ENCODE measurements at regions not wholly inside any gene's neighbourhood (a gene's known extent, or its start where the extent isn't known, plus 50 kb on each side); places are given as distances from the start of the nearest gene placed in this dataset.
"Not testable (repeated sequence)": the region's sequence is repeated elsewhere in the genome, so short reads cannot be mapped to it uniquely, and the experiment has no call there.

DNA sequence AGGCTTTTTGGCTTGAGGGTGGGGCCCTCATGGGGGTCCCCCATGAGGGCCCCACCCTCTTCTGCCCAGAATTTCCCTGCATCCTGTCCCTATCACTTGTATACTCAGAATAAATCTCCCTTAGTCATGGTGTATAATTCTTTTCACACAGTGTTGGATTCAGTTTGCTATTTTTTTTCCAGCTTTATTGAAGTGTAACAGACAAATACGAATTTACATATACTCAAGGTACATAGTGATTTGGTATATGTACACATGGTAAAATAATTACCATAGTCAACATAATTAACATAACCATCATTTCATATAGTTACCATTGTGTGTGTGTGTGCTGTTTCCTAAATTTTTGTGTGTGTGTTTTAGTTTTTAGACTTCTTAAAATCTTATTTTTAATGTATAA is 289.4 kb downstream of the CNTNAP3B start:
- DNase-seq = not testable (repeated sequence)

DNA sequence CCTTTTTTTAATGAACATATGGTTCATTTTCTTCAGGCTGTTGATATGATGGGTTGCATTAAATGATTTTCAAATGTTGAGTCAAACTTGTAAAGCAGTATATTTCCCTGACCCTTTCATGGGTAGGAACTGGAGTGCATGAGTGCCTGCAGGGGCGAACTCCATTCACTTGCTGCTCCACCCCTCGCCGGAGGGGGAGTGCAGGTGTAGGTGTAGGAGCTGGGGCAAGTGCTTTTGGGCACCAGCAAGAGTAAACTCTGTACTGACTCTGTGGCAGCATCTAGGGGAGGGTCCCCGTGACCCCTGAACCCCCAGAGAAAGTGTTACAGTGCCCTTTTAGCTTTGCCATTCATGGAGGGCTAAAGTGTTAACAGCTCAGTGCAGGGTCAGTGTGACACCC is 290.3 kb downstream of the CNTNAP3B start:
- DNase-seq = not testable (repeated sequence)

DNA sequence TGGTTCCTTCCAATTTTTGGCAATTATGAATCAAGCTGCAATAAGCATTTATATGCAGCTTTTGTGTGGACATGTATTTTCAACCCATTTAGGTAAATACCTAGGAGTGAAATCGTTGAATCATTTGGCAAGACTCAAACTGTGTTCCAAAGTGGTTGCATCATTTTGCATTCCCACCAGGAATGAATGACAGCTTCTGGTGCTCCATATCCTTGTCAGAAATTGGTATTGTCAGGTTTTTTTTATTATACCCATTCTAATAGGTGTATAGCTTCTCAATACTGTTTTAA is 290.7 kb downstream of the CNTNAP3B start:
- not testable (repeated sequence) for DNase-seq

DNA sequence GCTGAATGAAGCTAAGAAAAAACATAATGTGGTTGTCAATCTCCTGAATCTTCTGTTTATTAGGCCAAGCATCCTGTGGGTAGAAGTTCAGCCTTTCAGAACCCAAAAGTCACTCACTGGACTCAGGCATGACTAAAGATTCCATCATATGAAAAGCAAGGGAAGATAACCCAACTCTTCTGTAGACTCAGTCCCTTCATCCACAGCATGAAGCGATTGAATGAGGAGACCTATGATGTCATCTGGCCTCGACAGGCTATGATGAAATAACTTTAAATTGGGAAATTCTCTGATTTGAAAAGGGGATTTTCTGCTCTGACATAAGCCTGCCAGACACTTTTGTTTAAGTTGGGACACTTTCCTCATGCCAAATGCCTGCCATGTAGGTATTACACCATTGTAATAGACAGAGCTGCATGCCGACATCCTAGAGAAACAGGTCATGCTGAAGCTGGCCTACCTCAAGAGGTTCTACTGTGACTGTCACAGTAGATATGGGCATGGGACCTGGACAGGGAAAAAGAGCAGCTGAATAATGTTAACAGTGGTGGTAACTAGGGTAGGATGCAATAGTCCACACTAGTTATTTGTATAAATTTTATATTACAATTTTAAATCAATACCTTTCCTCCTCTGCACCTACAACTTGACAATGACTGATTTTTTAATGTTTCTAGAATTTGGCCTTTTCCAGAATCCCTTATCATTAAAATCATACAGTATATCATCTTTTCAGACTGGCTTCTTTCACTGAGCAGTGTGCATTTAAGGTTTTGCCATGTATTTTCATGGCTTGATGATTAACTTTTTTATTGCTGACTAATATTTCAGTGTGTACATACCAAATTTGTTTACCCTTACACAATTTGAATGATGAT is 291.3 kb downstream of the CNTNAP3B start:
- not testable (repeated sequence) for DNase-seq

DNA sequence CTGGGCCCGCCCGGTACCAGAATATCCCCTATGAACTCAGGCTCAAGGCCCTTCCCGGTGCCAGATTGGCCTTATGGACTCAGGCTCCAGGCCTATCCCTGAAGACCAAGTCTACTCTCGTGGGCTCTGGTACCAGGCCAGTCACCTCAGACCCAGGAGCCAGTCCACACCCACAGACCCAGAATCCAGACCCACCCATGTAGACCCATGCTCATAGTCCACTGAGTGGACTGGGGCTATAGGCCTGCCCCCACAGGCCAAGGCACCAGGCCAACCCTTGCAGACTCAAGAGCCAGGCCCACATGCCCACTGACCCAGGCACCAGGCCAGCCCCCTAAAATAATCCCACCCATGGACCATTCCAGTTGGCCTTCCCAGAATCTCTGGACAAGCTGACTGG is 296.1 kb downstream of the CNTNAP3B start:
- DNase-seq = not testable (repeated sequence)

DNA sequence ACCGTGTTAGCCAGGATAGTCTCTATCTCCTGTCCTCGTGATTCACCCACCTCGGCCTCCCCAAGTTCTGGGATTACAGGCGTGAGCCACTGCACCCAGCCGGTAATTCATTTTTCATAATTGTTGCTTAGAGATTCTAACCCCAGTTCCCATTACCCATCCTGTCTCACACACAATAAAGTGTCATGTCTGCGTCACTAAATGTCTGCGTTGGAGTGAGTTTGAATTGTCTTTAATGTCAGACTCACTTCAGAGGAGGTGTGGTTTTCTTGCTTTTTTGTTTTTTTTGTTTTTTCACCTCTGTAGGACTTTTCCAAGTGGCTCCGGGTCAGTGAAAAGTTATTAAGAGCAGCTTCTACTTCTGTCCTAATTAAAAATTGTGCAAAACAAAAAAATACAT is 304.5 kb downstream of the CNTNAP3B start:
- DNase-seq = not testable (repeated sequence)

DNA sequence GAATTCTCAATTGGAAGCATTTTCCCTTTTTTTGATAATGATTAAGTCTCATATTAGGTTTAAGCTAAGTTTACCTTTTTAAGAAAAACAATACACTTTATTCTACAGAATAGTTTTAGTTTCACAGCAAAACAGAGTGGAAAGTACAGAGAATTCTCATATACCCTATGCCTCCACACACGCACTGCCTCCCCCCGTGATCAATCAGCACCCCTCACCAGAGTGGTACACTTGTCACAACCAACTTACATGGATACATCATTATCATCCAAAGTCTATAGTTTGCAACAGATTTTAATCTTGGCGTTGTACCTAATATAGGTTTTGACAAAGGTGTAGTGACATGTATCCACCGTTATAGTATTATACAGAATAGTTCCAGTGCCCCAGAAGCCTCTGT is 326.5 kb downstream of the CNTNAP3B start:
- DNase-seq = not testable (repeated sequence)

DNA sequence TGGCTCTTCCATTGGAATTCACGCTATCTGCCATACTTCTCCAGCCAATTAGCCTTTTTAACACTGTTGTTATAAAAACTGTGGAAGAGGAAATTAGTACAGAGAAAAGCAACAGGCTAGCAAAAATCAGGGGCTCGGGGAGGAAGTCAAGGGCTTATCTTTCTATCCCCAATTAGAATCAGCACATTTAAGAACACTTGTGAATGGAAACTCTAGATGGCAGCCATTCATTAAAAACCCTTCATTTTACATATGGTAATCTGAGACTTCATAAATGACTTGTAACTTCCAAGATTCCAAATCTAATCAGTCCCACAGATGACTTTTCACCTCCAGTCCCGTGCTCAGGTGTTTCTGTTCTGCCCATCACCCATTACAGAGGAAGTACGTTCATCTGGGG is 330.5 kb downstream of the CNTNAP3B start:
- not testable (repeated sequence) for DNase-seq

DNA sequence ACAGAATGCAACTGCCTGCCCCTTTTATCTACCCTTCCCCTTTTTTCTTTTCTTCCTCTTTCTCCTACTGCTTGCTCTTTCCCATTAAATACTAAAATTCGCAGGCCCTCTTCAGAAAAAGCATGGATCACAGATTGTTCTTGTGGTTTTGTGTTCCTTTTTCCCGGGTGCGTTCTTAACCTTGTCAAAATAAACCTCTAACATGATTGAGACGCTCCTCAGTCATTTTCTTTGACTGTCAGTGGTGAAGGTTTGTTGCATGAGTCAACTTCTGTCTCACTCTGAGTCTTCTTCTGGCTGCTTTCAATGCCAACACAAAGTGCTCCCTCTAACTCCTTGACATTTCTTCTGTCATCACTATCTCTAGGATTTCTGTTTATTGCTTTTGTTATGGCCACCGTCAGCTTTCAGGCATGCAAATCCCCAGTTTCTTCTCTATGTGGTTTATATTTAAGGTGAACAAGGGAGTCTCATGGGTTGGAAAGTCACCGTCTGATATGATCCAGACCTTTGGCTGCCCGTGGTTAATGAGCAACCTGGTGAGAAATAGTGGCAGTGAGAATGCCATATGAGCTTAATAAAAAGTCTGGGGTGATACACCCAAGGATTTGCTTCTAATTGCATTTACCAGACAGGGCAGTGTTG is 338.4 kb downstream of the CNTNAP3B start:
- DNase-seq = not testable (repeated sequence)

DNA sequence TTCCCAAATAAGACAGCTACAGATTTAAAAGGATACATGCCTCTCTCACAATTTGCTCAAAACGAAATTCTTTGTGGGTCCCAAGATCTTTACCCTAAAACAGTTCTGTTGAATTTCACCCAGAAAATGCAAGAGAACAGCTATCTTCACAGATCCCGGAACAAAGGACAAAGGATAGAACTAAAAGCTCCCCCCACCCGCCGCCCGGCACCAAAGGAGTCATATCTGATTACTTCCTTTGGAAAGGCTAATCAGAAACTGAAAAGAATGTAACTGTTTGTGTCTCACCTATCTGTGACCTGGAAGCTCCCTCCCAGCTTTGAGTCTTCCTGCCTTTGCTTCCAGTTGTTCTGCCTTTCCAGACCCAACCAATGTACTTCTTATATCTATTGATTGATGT is 339.2 kb downstream of the CNTNAP3B start:
- not testable (repeated sequence) for DNase-seq

DNA sequence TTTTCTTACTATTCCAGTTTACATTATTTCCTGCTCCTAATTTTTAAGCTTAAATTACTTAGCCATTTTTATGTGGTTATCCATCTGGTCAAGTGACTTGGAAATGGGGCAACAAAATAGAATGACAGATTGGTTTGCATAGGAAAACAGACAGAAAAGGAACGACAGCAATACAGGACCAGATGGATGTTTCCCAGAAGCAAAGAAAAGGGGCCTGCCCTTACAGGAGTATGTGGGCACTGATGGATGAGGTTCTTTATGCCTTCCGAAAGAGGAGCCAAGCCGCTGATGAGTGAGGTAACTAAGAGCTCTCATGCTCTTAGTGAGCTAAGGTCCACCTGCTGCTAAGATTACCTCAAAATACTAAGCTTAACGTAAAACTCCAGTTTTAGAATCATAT is 339.8 kb downstream of the CNTNAP3B start:
- not testable (repeated sequence) for DNase-seq

DNA sequence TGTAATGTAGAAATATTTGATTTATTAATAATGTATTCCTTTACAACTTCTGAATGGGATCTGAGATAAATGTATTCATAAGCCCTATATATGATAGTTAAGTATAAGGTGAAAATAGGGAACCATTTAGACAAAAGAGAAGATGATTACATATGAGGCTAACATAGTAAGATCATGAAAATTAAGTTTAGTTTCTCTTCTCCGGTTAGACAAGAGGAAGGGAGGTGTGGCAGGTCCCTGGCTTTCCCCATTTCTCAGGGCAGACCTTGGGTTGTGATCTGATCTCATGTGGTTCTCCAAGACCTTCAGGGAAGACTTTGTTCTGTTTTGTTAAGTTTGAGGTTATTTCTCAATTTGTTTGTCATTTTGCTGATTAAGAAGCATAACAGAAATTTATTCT is 341.3 kb downstream of the CNTNAP3B start:
- DNase-seq = not testable (repeated sequence)

DNA sequence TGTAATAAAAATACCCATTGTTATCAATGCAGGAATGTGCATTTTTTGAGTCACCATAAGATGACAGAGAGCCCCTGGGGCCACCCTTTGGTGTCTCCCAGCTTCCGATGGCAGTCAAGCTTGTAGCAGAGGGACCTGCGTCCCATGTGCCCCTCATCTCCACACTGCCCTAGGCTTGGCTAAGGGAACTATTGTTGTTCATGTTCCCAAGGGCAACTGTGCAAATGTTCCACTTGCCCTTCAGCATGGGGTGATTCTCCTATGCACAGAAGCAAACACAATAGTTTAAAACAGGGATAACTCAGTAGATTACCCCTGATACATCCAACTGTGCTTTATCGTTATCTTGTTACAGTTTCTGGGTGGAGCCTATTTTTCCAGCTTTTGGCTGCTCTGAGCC is 342.0 kb downstream of the CNTNAP3B start:
- DNase-seq = not testable (repeated sequence)

DNA sequence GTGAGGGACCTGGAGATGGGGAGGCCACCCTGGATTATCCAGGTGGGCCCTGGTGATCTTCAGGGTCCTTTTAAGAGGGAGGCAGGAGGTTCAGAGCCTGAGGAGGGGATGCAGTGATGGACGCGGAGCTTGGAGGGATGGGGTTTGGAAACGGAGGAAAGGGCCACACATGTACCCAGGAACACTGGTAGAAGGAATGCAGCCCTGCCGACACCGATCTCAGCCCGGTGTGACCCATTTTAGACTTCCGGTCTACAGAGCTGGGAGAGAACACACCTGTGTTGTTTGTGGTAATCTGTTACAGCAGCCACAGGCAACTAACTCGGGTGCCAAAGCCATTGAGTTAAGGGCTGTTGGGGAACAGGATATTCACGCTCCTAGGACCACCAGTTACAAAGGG is 345.2 kb downstream of the CNTNAP3B start:
- not testable (repeated sequence) for DNase-seq

DNA sequence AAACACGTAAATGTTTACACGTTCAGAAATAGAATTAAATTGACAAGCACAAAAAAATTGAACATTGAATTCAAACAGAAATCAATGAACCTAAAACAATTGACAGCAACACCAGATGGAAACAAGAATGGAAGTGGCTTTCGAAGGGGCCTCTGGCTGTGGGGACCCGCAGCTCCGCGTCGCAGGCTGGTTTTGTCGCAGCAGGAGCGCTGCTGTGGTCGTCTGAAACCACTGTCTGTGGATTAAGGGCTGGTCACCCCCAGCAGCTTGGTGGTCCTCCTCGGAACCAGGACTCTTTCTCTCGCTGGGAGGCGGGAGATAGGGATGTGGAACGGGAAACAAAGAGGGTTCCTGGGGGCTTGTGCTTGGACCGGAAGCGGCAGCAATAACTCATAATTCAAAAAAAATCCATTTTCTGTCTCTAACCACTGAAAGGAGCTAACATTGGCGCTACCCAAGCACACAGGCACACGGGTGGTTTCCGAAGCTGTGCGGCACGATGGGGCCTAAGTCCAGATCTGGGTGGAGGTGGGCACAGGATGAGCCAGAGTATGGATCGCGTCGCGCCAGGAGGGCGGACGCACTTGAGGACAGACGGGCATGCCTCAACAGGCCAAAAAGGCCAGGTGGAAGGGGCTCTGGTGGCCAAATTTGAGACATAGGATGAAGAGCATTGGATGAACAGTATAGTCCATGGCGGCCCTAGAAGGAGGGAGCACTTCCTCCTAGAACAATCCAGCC is 346.0 kb downstream of the CNTNAP3B start:
- not testable (repeated sequence) for DNase-seq

DNA sequence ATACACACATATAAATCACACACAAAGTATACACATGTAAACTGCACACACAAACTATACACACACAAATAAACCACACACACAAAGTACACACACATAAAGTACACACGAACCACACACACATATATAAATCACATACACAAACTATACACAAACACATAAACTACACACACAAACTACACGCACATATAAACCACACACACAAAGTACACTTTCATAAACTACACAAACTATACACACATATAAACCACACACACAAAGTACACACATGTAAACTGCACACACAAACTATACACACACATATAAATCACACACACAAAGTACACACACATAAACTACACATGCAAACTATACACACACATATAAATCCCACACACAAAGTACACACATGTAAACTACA is 347.3 kb downstream of the CNTNAP3B start:
- DNase-seq = not testable (repeated sequence)

DNA sequence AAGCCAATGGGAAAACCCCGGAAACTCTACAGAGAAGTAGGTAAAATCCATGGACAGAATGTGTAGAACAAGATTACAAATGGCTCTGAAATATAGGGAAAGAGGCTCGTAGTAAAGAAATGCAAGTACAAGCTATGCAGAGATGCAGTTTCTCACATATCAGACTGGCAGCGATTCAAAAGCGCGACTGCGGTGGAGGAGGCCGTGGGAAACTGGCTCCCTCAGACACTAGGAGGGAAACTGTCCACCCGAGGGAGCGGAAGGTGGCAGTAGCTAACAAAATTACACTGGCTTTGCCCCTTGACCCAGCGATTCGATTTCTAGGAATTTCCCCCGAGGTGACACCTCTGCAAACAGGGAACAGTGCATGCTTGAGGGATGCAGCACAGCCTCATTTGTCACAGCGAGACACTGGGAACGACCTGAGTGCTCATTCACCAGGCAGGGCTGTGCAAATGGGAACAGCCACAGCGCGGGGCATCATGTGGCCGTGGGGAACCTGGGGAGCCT is 349.3 kb downstream of the CNTNAP3B start:
- not testable (repeated sequence) for DNase-seq

DNA sequence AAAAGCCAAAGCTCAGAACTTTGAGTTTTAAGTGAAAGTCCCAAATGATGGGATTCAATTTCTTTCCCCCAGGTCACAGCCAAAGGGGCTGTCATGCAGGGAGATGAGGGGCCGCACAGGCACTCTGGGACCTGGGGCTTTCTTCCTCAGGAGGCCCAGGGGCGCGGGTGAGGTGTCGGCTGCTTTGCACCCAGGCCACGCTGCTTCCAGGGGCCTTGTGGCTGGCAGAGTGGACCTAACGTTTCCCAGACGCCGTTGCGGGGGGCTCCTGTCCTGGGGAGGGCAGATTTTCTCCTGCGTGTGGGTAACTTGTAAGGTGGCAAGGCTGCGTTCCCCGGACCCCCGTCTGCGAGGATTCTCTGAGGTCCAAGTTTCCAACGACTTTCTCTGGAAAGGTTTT is 350.0 kb downstream of the CNTNAP3B start:
- DNase-seq = not testable (repeated sequence)

DNA sequence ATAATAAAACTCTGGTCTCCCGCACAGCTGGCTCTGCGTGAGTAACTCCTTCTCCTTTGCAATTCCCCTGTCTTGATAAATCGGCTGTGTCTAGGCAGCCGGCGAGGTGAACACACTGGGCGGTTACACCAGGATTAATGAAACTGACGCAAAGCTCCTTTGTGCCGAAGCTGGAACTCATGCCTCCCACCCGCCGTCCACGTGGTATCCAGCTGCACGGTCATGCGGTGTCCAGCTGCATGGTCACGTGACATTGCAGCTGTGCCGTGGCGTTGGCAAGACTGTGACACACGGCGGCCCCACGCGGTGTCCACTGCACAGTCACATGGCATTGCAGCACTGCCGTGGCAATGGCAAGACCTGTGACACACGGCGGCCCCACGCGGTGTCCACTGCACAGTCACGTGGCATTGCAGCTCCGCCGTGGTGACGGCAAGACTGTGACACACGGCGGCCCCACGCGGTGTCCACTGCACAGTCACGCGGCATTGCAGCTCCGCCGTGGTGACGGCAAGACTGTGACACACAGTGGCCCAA is 350.6 kb downstream of the CNTNAP3B start:
- not testable (repeated sequence) for DNase-seq

DNA sequence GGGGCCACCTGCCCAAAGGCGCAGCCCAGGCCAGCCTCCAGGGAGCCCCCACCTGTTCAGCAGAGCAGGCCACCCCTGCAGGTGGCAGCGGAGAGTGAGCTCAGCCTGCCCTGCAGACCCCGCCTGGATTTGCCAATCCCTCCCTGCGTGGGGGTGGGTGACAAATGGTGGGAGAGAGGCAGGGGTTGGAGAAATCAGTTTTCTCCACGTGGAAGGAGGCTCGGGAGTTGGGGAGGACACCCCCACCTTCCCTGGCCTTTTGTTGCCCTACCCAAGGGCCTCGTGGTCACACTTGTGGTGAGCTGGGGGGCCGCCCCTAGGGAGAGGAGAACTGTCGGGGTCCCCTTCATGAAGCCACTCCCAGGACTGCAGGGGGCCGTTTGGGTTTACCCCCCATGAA is 351.7 kb downstream of the CNTNAP3B start:
- not testable (repeated sequence) for DNase-seq

DNA sequence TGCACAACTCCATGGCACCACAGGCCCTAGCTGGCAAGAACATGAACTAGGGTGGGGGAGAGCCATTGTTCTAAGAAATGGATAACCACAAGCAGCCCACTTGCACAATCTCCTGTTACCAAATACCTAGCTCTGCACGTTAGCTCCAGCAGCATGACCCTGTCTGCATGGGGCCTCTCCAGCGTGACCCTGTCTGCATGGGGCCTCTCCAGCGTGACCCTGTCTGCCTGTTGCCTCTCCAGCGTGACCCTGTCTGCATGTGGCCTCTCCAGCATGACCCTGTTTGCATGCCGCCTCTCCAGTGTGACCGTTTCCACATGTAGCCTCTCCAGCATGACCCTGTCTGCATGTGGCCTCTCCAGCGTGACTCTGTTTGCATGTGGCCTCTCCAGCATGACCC is 356.7 kb downstream of the CNTNAP3B start:
- not testable (repeated sequence) for DNase-seq

DNA sequence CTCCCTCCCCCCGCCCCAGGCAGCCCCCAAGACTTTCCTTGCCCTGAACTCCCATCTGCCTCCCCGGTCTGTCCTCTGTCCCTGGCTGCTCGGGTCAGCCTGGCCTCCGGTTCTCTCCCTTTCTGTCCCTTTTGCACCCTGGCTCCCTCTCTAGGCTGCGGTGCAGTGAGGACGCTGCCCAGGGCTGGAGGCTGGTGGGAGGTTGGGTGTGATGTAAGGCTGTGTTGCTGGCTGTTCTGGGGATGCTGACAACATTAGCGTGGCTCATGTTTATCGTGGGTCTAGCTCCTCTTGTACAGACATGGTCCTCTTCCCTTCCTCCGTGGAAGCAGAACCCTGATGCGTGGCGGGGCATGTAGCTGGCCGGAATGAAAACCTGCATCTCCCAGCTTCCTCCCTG is 357.5 kb downstream of the CNTNAP3B start:
- DNase-seq = not testable (repeated sequence)

DNA sequence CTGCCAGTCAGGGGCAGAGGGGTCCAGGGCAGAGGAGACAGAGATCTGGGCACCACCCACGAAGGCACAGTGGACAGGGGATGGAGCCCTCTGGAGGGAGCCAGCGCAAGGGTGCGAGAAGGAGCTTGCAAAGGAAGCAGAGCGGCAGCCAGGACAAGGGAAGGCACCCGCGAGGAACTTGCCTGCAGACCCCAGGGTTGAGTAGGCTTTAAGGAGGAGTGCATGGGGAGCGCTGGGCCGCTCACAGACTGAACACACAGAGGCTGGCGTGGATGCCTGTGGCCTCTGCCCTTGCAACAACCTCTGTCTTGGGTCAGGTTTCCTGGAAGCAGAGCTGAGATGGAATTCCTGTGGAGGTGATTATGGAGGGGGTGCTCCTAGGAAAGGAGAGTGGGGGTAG is 374.4 kb downstream of the CNTNAP3B start:
- not testable (repeated sequence) for DNase-seq

Measured in left hindlimb (tissue), 1 donor.